ENCODE measurements at regions not wholly inside any gene's neighbourhood (a gene's known extent, or its start where the extent isn't known, plus 50 kb on each side); places are given as distances from the start of the nearest gene placed in this dataset.

DNA sequence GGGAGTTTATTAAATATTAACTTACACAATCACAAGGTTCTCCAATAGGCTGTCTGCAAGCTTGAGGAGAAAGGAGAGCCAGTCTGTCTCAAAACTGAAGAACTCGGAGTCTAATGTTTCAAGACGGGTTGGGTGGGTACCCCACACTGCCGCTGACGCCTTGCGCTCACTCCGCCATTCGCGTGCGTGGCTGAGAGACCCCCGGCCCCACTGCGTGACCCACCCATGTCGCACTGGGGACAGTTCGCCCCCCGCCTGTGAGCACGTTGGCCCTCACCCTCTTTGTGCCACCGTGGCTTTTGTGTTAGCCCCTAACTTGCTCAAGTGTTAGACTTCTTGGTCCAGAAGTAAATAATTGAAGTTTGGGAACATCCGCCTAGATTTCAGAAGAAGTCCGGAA is 270.0 kb upstream of the ITGA1 start (continued):
- TF ChIP-seq, protein P1, sequence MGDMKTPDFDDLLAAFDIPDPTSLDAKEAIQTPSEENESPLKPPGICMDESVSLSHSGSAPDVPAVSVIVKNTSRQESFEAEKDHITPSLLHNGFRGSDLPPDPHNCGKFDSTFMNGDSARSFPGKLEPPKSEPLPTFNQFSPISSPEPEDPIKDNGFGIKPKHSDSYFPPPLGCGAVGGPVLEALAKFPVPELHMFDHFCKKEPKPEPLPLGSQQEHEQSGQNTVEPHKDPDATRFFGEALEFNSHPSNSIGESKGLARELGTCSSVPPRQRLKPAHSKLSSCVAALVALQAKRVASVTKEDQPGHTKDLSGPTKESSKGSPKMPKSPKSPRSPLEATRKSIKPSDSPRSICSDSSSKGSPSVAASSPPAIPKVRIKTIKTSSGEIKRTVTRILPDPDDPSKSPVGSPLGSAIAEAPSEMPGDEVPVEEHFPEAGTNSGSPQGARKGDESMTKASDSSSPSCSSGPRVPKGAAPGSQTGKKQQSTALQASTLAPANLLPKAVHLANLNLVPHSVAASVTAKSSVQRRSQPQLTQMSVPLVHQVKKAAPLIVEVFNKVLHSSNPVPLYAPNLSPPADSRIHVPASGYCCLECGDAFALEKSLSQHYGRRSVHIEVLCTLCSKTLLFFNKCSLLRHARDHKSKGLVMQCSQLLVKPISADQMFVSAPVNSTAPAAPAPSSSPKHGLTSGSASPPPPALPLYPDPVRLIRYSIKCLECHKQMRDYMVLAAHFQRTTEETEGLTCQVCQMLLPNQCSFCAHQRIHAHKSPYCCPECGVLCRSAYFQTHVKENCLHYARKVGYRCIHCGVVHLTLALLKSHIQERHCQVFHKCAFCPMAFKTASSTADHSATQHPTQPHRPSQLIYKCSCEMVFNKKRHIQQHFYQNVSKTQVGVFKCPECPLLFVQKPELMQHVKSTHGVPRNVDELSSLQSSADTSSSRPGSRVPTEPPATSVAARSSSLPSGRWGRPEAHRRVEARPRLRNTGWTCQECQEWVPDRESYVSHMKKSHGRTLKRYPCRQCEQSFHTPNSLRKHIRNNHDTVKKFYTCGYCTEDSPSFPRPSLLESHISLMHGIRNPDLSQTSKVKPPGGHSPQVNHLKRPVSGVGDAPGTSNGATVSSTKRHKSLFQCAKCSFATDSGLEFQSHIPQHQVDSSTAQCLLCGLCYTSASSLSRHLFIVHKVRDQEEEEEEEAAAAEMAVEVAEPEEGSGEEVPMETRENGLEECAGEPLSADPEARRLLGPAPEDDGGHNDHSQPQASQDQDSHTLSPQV (IDR thresholded peaks at IDR 0.05), result no peak
- TF ChIP-seq ASH2L (IDR thresholded peaks at IDR 0.05; ENCODE audit: borderline replicate concordance, low read depth) (no peak), ZNF384 (IDR thresholded peaks at IDR 0.05; ENCODE audit: borderline replicate concordance, low read depth, low read length) (no peak), BCL11A (IDR thresholded peaks at IDR 0.05; ENCODE audit: low read depth, low read length) (no peak), NRF1 (conservative IDR thresholded peaks at IDR 0.05; ENCODE audit: low read depth, low read length) (no peak), RELA (IDR thresholded peaks at IDR 0.05; ENCODE audit: borderline replicate concordance, partially characterized antibody) (no peak), SPI1 (IDR thresholded peaks at IDR 0.05; ENCODE audit: borderline replicate concordance, insufficient read depth, low read depth, low read length) (no peak), MTA2 (IDR thresholded peaks at IDR 0.05; ENCODE audit: low read depth) (no peak), BACH1 (IDR thresholded peaks at IDR 0.05; ENCODE audit: borderline replicate concordance) (no peak)
- TF ChIP-seq, protein P2, sequence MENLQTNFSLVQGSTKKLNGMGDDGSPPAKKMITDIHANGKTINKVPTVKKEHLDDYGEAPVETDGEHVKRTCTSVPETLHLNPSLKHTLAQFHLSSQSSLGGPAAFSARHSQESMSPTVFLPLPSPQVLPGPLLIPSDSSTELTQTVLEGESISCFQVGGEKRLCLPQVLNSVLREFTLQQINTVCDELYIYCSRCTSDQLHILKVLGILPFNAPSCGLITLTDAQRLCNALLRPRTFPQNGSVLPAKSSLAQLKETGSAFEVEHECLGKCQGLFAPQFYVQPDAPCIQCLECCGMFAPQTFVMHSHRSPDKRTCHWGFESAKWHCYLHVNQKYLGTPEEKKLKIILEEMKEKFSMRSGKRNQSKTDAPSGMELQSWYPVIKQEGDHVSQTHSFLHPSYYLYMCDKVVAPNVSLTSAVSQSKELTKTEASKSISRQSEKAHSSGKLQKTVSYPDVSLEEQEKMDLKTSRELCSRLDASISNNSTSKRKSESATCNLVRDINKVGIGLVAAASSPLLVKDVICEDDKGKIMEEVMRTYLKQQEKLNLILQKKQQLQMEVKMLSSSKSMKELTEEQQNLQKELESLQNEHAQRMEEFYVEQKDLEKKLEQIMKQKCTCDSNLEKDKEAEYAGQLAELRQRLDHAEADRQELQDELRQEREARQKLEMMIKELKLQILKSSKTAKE (IDR thresholded peaks at IDR 0.05; ENCODE audit: low read depth, poor library complexity, severe bottlenecking), result no peak
